ENCODE measurements at regions not wholly inside any gene's neighbourhood (a gene's known extent, or its start where the extent isn't known, plus 50 kb on each side); places are given as distances from the start of the nearest gene placed in this dataset.
A peak's percentile ranks its signal among the peaks of the same experiment; 100 is the strongest.
"Not testable (repeated sequence)": the region's sequence is repeated elsewhere in the genome, so short reads cannot be mapped to it uniquely, and the experiment has no call there.

- H3K27me3 ChIP-seq (ENCODE audit: control insufficient read depth in 3 of 3, insufficient read depth in 3 of 3, low read length in 3 of 3); FAIRE-seq; H3K4me1 ChIP-seq (ENCODE audit: control insufficient read depth in 3 of 3, insufficient read depth in 2 of 3, low read depth in 1 of 3, low read length in 2 of 3); H3K9me3 ChIP-seq (ENCODE audit: control insufficient read depth in 2 of 2, insufficient read depth in 1 of 2, low read depth in 1 of 2, low read length in 1 of 2); H3K36me3 ChIP-seq (ENCODE audit: control insufficient read depth in 3 of 3, insufficient read depth in 2 of 3, low read depth in 1 of 3, low read length in 3 of 3); H3K4me3 ChIP-seq (ENCODE audit: low read depth in 1 of 3, low read length in 3 of 3): not testable (repeated sequence)
- peak in 1 of 2 donors; percentile 4 for DNase-seq
- 65 to 84% (median 73%) methylated on average over 1 to 2 of the region's 2 CpGs for WGBS, 3 donors
- H3K27ac ChIP-seq (ENCODE audit: low read depth in 1 of 3, low read length in 2 of 3), result peak overlapping the region in 1 of 3 donors; percentile 16
These were observed 88.1 kb downstream of the ATP6V0E2 start for GRCh38 chr7:149961878-149962277.

GRCh38 chr7:149962685-149963319 is 89.0 kb downstream of the ATP6V0E2 start:
- not testable (repeated sequence) for H3K27ac ChIP-seq (ENCODE audit: low read depth in 1 of 3, low read length in 2 of 3); H3K36me3 ChIP-seq (ENCODE audit: control insufficient read depth in 3 of 3, insufficient read depth in 2 of 3, low read depth in 1 of 3, low read length in 3 of 3); H3K9me3 ChIP-seq (ENCODE audit: control insufficient read depth in 2 of 2, insufficient read depth in 1 of 2, low read depth in 1 of 2, low read length in 1 of 2); H3K4me1 ChIP-seq (ENCODE audit: control insufficient read depth in 3 of 3, insufficient read depth in 2 of 3, low read depth in 1 of 3, low read length in 2 of 3); H3K4me3 ChIP-seq (ENCODE audit: low read depth in 1 of 3, low read length in 3 of 3); FAIRE-seq; H3K27me3 ChIP-seq (ENCODE audit: control insufficient read depth in 3 of 3, insufficient read depth in 3 of 3, low read length in 3 of 3)
- WGBS, 3 donors, result 39 to 49% (median 40%) methylated on average over 7 to 8 of the region's 8 CpGs
- peak in 1 of 2 donors; percentile 2 for DNase-seq

GRCh38 chr7:149963985-149964384 is 90.2 kb downstream of the ATP6V0E2 start:
- H3K4me3 ChIP-seq (ENCODE audit: low read depth in 1 of 3, low read length in 3 of 3); FAIRE-seq: not testable (repeated sequence)

DNA sequence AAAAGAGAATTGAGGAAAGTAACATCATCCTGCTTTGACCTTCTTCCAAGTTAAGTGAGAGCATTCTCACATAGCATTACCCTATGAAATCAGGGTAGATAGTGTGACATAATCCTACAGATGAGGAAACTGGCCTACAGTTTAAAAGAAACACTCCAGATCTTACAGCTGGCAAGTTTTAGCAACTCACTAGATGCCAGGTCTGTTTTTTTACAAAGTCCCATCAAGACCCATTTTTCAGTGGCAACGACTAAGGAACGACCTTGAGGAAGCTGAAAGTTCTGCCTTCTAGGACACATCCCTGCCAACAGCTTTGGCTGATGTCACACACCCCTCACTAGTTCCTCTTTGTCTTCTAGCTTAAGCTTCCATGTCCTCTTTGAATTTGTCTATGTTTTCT is 92.7 kb downstream of the ATP6V0E2 start:
- not testable (repeated sequence) for H3K4me3 ChIP-seq (ENCODE audit: low read depth in 1 of 3, low read length in 3 of 3); DNase-seq; H3K27ac ChIP-seq (ENCODE audit: low read depth in 1 of 3, low read length in 2 of 3); FAIRE-seq; H3K9me3 ChIP-seq (ENCODE audit: control insufficient read depth in 2 of 2, insufficient read depth in 1 of 2, low read depth in 1 of 2, low read length in 1 of 2); H3K36me3 ChIP-seq (ENCODE audit: control insufficient read depth in 3 of 3, insufficient read depth in 2 of 3, low read depth in 1 of 3, low read length in 3 of 3); H3K27me3 ChIP-seq (ENCODE audit: control insufficient read depth in 3 of 3, insufficient read depth in 3 of 3, low read length in 3 of 3); H3K4me1 ChIP-seq (ENCODE audit: control insufficient read depth in 3 of 3, insufficient read depth in 2 of 3, low read depth in 1 of 3, low read length in 2 of 3)
- WGBS, 3 donors, result 76 to 87% (median 82%) methylated on average over 2 of the region's 2 CpGs

More at GRCh38 chr7:149963985-149964384, 90.2 kb downstream of the ATP6V0E2 start:
- not testable (repeated sequence) for H3K9me3 ChIP-seq (ENCODE audit: control insufficient read depth in 2 of 2, insufficient read depth in 1 of 2, low read depth in 1 of 2, low read length in 1 of 2); H3K36me3 ChIP-seq (ENCODE audit: control insufficient read depth in 3 of 3, insufficient read depth in 2 of 3, low read depth in 1 of 3, low read length in 3 of 3); H3K27ac ChIP-seq (ENCODE audit: low read depth in 1 of 3, low read length in 2 of 3); DNase-seq; H3K27me3 ChIP-seq (ENCODE audit: control insufficient read depth in 3 of 3, insufficient read depth in 3 of 3, low read length in 3 of 3); H3K4me1 ChIP-seq (ENCODE audit: control insufficient read depth in 3 of 3, insufficient read depth in 2 of 3, low read depth in 1 of 3, low read length in 2 of 3)
- 65 to 72% (median 69%) methylated on average over 3 to 5 of the region's 5 CpGs for WGBS, 3 donors

GRCh38 chr7:149972977-149973376 is 99.2 kb downstream of the ATP6V0E2 start:
- H3K27ac ChIP-seq (ENCODE audit: low read depth in 1 of 3, low read length in 2 of 3); H3K9me3 ChIP-seq (ENCODE audit: control insufficient read depth in 2 of 2, insufficient read depth in 1 of 2, low read depth in 1 of 2, low read length in 1 of 2); H3K4me1 ChIP-seq (ENCODE audit: control insufficient read depth in 3 of 3, insufficient read depth in 2 of 3, low read depth in 1 of 3, low read length in 2 of 3); H3K27me3 ChIP-seq (ENCODE audit: control insufficient read depth in 3 of 3, insufficient read depth in 3 of 3, low read length in 3 of 3); H3K4me3 ChIP-seq (ENCODE audit: low read depth in 1 of 3, low read length in 3 of 3); H3K36me3 ChIP-seq (ENCODE audit: control insufficient read depth in 3 of 3, insufficient read depth in 2 of 3, low read depth in 1 of 3, low read length in 3 of 3); FAIRE-seq: not testable (repeated sequence)
- WGBS, 3 donors, result 17 to 62% (median 41%) methylated on average over 10 of the region's 10 CpGs
- DNase-seq, result peak; percentile 11 to 50

DNA sequence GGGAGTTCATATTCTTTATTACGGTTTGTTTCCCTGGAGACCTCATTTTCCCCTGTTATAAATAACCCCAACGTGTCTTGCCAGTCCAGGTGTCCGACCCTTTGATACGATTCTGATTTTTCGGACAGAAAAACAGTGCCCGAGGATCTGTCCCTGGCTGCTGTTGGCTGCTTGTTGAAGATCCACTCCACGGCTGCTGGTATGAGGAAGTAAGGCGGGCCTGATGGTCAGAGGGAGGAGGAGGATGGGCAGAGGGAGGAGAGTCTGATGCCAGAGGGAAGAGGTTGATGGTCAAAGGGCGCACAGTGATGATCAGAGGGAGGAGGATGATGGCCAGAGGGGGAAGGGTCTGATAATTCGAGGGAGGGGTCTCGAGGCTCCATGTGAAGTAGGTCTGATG is 99.9 kb downstream of the ATP6V0E2 start:
- H3K9me3 ChIP-seq (ENCODE audit: control insufficient read depth in 2 of 2, insufficient read depth in 1 of 2, low read depth in 1 of 2, low read length in 1 of 2); H3K4me1 ChIP-seq (ENCODE audit: control insufficient read depth in 3 of 3, insufficient read depth in 2 of 3, low read depth in 1 of 3, low read length in 2 of 3); H3K27me3 ChIP-seq (ENCODE audit: control insufficient read depth in 3 of 3, insufficient read depth in 3 of 3, low read length in 3 of 3); H3K4me3 ChIP-seq (ENCODE audit: low read depth in 1 of 3, low read length in 3 of 3); DNase-seq; FAIRE-seq; H3K36me3 ChIP-seq (ENCODE audit: control insufficient read depth in 3 of 3, insufficient read depth in 2 of 3, low read depth in 1 of 3, low read length in 3 of 3); H3K27ac ChIP-seq (ENCODE audit: low read depth in 1 of 3, low read length in 2 of 3): not testable (repeated sequence)
- WGBS, 3 donors, result 19 to 67% (median 44%) methylated on average over 5 to 6 of the region's 11 CpGs

DNA sequence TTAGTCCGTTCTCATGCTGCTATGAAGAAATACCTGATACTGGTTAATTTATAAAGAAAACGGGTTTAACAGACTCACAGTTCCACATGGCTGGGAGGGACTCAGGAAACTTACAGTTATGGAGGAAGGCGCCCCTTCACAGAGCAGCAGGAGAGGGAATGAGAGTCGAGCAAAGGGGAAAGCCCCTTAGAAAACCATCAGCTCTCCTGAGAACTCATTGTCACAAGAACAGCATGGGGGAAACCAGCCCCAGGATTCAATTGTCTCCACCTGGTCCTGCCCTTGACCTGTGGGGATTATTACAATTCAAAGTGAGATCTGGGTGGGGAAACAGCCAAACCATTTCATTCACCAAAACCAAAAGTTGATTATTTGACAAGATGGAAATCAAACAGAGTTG is 101.8 kb downstream of the ATP6V0E2 start:
- not testable (repeated sequence) for H3K27ac ChIP-seq (ENCODE audit: low read depth in 1 of 3, low read length in 2 of 3); H3K4me3 ChIP-seq (ENCODE audit: low read depth in 1 of 3, low read length in 3 of 3); FAIRE-seq; H3K9me3 ChIP-seq (ENCODE audit: control insufficient read depth in 2 of 2, insufficient read depth in 1 of 2, low read depth in 1 of 2, low read length in 1 of 2); DNase-seq; H3K4me1 ChIP-seq (ENCODE audit: control insufficient read depth in 3 of 3, insufficient read depth in 2 of 3, low read depth in 1 of 3, low read length in 2 of 3); H3K36me3 ChIP-seq (ENCODE audit: control insufficient read depth in 3 of 3, insufficient read depth in 2 of 3, low read depth in 1 of 3, low read length in 3 of 3); H3K27me3 ChIP-seq (ENCODE audit: control insufficient read depth in 3 of 3, insufficient read depth in 3 of 3, low read length in 3 of 3)
- WGBS, 3 donors, result 53 to 75% (median 60%) methylated on average over 4 of the region's 4 CpGs

- not testable (repeated sequence) for H3K9me3 ChIP-seq (ENCODE audit: control insufficient read depth in 2 of 2, insufficient read depth in 1 of 2, low read depth in 1 of 2, low read length in 1 of 2); FAIRE-seq; DNase-seq; H3K27ac ChIP-seq (ENCODE audit: low read depth in 1 of 3, low read length in 2 of 3); H3K36me3 ChIP-seq (ENCODE audit: control insufficient read depth in 3 of 3, insufficient read depth in 2 of 3, low read depth in 1 of 3, low read length in 3 of 3); H3K27me3 ChIP-seq (ENCODE audit: control insufficient read depth in 3 of 3, insufficient read depth in 3 of 3, low read length in 3 of 3); H3K4me3 ChIP-seq (ENCODE audit: low read depth in 1 of 3, low read length in 3 of 3); H3K4me1 ChIP-seq (ENCODE audit: control insufficient read depth in 3 of 3, insufficient read depth in 2 of 3, low read depth in 1 of 3, low read length in 2 of 3)
- WGBS, 3 donors, result 83 to 97% (median 87%) methylated on average over 3 of the region's 3 CpGs
These were observed 104.8 kb downstream of the ATP6V0E2 start for GRCh38 chr7:149978537-149978936.

- WGBS, 3 donors, result 73 to 94% (median 86%) methylated on average over 6 to 10 of the region's 10 CpGs
- H3K9me3 ChIP-seq (ENCODE audit: control insufficient read depth in 2 of 2, insufficient read depth in 1 of 2, low read depth in 1 of 2, low read length in 1 of 2); H3K4me3 ChIP-seq (ENCODE audit: low read depth in 1 of 3, low read length in 3 of 3); H3K4me1 ChIP-seq (ENCODE audit: control insufficient read depth in 3 of 3, insufficient read depth in 2 of 3, low read depth in 1 of 3, low read length in 2 of 3); H3K27me3 ChIP-seq (ENCODE audit: control insufficient read depth in 3 of 3, insufficient read depth in 3 of 3, low read length in 3 of 3); DNase-seq; FAIRE-seq; H3K27ac ChIP-seq (ENCODE audit: low read depth in 1 of 3, low read length in 2 of 3); H3K36me3 ChIP-seq (ENCODE audit: control insufficient read depth in 3 of 3, insufficient read depth in 2 of 3, low read depth in 1 of 3, low read length in 3 of 3): not testable (repeated sequence)
These were observed 105.2 kb downstream of the ATP6V0E2 start for GRCh38 chr7:149978944-149979343.
